ENCODE measurements at regions not wholly inside any gene's neighbourhood (a gene's known extent, or its start where the extent isn't known, plus 50 kb on each side); places are given as distances from the start of the nearest gene placed in this dataset.

DNA sequence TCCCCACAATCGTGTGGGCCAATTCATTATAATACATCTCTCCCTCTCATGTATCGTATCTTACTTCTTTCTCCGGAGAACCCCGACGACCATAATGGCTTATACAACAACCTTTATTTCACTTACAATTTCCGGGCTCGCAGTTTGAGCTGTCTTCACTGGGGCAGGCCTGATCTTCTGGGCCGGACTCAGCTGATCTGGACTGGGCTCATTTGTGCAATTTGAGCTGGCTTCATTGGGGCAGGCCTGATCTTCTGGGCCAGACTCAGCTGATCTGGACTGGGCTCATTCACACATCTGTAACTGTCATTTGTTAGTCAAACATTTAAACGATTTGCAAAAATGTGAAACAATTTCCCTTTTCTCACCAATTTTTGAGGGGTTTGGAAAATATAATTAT lies 171.5 kb upstream of the FRG1 start:
- DNase-seq (ENCODE audit: low read depth): no peak
- TF ChIP-seq, protein P1, sequence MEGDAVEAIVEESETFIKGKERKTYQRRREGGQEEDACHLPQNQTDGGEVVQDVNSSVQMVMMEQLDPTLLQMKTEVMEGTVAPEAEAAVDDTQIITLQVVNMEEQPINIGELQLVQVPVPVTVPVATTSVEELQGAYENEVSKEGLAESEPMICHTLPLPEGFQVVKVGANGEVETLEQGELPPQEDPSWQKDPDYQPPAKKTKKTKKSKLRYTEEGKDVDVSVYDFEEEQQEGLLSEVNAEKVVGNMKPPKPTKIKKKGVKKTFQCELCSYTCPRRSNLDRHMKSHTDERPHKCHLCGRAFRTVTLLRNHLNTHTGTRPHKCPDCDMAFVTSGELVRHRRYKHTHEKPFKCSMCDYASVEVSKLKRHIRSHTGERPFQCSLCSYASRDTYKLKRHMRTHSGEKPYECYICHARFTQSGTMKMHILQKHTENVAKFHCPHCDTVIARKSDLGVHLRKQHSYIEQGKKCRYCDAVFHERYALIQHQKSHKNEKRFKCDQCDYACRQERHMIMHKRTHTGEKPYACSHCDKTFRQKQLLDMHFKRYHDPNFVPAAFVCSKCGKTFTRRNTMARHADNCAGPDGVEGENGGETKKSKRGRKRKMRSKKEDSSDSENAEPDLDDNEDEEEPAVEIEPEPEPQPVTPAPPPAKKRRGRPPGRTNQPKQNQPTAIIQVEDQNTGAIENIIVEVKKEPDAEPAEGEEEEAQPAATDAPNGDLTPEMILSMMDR (conservative IDR thresholded peaks at IDR 0.05; ENCODE audit: control insufficient read depth, insufficient read depth, low read depth, low read length): no peak
- H3K4me3 ChIP-seq (ENCODE audit: control insufficient read depth, low read depth, low read length): no peak overlapping the region

DNA sequence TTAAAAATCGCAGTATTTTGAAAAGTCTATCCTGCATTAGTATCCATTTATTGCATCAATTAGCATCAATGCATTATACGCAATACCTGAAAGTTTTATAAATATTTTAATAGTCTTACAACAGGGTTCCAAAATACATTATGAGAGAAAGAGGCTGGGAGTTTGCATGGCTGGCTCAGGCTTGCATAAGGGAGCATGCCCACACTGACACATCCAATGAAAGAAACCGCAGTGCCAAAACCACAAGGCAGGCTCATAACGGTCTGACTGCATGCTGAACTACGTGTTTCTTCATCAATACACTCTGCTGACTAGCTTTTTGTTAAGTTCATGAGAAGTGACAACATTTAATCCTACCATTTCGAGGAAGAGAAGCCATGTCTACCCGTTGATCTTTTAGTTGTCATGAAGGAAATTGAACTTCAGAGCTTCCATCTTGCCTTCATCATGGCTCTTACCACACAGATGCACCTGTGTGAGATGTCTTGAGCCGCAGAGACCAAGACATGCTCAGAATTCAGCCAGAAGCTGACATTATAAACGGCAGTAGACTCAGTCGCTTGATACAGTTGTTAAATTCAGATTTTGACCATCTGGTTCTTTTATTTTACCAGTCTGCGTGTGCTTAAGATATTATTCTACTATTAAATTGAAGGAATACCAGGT lies 168.8 kb upstream of the FRG1 start:
- H3K4me3 ChIP-seq (ENCODE audit: control insufficient read depth, low read depth, low read length): no peak overlapping the region
- TF ChIP-seq, protein P1 (conservative IDR thresholded peaks at IDR 0.05; ENCODE audit: control insufficient read depth, insufficient read depth, low read depth, low read length): no peak
- no peak for DNase-seq (ENCODE audit: low read depth)

GRCh38 chr4:189773909-189774308 lies 166.8 kb upstream of the FRG1 start:
- no peak overlapping the region for H3K4me3 ChIP-seq (ENCODE audit: control insufficient read depth, low read depth, low read length)
- DNase-seq (ENCODE audit: low read depth): no peak
- TF ChIP-seq, protein P1 (conservative IDR thresholded peaks at IDR 0.05; ENCODE audit: control insufficient read depth, insufficient read depth, low read depth, low read length): no peak

- DNase-seq (ENCODE audit: low read depth): no peak
- H3K4me3 ChIP-seq (ENCODE audit: control insufficient read depth, low read depth, low read length): no peak overlapping the region
- TF ChIP-seq, protein P1 (conservative IDR thresholded peaks at IDR 0.05; ENCODE audit: control insufficient read depth, insufficient read depth, low read depth, low read length): no peak
These were observed 161.2 kb upstream of the FRG1 start for GRCh38 chr4:189779281-189779980.

DNA sequence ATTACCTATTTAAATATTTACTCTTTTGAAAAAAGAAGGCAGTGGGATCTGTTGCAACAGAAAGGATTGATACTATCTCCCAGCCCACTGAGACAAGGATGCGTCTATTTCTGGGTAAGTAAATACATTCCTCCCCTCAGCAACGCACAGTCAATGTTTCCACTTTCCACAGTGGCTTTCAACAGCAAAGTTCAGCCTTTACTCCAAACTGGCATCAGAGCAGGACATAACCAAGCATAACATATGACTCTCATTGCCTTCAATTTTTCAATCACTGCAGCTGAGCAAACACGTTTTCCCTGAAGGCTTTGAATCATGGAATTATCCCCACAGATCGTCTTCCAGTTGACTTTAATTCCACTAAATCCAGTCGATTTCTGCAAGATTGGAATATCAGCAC lies 160.3 kb upstream of the FRG1 start:
- H3K4me3 ChIP-seq (ENCODE audit: control insufficient read depth, low read depth, low read length): no peak overlapping the region
- TF ChIP-seq, protein P1 (conservative IDR thresholded peaks at IDR 0.05; ENCODE audit: control insufficient read depth, insufficient read depth, low read depth, low read length): no peak
- DNase-seq (ENCODE audit: low read depth): no peak

- DNase-seq (ENCODE audit: low read depth): no peak
- TF ChIP-seq, protein P1 (conservative IDR thresholded peaks at IDR 0.05; ENCODE audit: control insufficient read depth, insufficient read depth, low read depth, low read length): no peak
- no peak overlapping the region for H3K4me3 ChIP-seq (ENCODE audit: control insufficient read depth, low read depth, low read length)
These were observed 156.0 kb upstream of the FRG1 start for GRCh38 chr4:189784651-189785050.
